ENCODE measurements at regions not wholly inside any gene's neighbourhood (a gene's known extent, or its start where the extent isn't known, plus 50 kb on each side); places are given as distances from the start of the nearest gene placed in this dataset.

DNA sequence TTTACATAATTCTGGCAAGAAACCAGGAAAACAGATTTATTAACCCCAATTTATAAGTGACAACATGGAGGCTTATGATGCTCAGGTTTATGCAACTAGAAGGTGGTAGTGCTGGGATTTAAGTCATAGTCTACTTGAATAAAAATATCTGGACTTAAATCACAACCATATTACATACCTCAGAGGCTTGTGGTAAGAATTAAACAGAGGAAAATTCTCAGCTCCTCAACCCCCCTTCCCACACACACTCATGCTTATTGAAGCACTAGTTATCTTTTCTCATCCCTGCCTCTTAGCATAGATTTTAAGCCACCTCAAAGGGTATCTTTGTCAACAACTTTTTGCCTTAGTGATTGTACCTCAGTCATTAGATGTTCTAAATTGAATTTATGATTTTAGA, 731.0 kb downstream of the PRELID2 start (continued):
- TF ChIP-seq, protein P1, sequence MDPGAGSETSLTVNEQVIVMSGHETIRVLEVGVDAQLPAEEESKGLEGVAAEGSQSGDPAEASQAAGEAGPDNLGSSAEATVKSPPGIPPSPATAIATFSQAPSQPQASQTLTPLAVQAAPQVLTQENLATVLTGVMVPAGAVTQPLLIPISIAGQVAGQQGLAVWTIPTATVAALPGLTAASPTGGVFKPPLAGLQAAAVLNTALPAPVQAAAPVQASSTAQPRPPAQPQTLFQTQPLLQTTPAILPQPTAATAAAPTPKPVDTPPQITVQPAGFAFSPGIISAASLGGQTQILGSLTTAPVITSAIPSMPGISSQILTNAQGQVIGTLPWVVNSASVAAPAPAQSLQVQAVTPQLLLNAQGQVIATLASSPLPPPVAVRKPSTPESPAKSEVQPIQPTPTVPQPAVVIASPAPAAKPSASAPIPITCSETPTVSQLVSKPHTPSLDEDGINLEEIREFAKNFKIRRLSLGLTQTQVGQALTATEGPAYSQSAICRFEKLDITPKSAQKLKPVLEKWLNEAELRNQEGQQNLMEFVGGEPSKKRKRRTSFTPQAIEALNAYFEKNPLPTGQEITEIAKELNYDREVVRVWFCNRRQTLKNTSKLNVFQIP (CRISPR knock-in tag; IDR thresholded peaks at IDR 0.05; ENCODE audit: borderline replicate concordance, low read depth): no peak
- TF ChIP-seq ESRRG (CRISPR knock-in tag; IDR thresholded peaks at IDR 0.05) (no peak), GLIS3 (CRISPR knock-in tag; IDR thresholded peaks at IDR 0.05) (no peak)

DNA sequence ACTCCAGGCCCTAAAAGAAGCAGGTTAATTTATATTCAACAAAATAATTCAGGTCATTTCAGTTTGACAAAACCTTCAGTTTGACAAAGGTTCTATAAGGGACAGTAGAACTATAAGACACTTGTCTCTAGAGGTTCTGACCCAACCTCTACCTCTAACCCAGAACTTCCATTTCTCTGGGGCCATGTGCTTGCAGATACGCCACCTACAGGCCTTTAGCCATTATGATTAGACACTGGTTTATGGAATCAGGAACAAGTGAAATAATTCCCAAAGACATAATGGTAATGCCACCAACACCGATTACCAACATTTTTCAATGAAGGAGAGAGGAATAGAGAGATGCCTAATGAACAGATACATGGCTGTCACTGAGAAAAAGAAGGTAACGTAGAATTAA, 733.9 kb downstream of the PRELID2 start:
- TF ChIP-seq ZNF8 (CRISPR knock-in tag; IDR thresholded peaks at IDR 0.05) (no peak), SNAI2 (CRISPR knock-in tag; IDR thresholded peaks at IDR 0.05) (no peak), ZFP3 (CRISPR knock-in tag; IDR thresholded peaks at IDR 0.05) (no peak), CSDC2 (CRISPR knock-in tag; IDR thresholded peaks at IDR 0.05) (no peak), BACH2 (CRISPR knock-in tag; IDR thresholded peaks at IDR 0.05; ENCODE audit: borderline replicate concordance) (no peak), GLIS3 (CRISPR knock-in tag; IDR thresholded peaks at IDR 0.05) (no peak), PATZ1 (CRISPR knock-in tag; IDR thresholded peaks at IDR 0.05; ENCODE audit: borderline replicate concordance) (no peak), ZC3H10 (CRISPR knock-in tag; IDR thresholded peaks at IDR 0.05) (no peak), TCF4 (CRISPR knock-in tag; IDR thresholded peaks at IDR 0.05; ENCODE audit: borderline replicate concordance) (no peak), ISL1 (CRISPR knock-in tag; IDR thresholded peaks at IDR 0.05) (no peak), TOX (CRISPR knock-in tag; IDR thresholded peaks at IDR 0.05; ENCODE audit: borderline replicate concordance) (no peak), ARNTL (CRISPR knock-in tag; IDR thresholded peaks at IDR 0.05; ENCODE audit: borderline replicate concordance, low read depth) (no peak), ZNF70 (CRISPR knock-in tag; IDR thresholded peaks at IDR 0.05) (no peak), ZFP30 (CRISPR knock-in tag; IDR thresholded peaks at IDR 0.05) (no peak)
- TF ChIP-seq, protein P2, sequence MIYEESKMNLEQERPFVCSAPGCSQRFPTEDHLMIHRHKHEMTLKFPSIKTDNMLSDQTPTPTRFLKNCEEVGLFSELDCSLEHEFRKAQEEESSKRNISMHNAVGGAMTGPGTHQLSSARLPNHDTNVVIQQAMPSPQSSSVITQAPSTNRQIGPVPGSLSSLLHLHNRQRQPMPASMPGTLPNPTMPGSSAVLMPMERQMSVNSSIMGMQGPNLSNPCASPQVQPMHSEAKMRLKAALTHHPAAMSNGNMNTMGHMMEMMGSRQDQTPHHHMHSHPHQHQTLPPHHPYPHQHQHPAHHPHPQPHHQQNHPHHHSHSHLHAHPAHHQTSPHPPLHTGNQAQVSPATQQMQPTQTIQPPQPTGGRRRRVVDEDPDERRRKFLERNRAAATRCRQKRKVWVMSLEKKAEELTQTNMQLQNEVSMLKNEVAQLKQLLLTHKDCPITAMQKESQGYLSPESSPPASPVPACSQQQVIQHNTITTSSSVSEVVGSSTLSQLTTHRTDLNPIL (CRISPR knock-in tag; IDR thresholded peaks at IDR 0.05; ENCODE audit: low read depth): no peak
- TF ChIP-seq, protein P3, sequence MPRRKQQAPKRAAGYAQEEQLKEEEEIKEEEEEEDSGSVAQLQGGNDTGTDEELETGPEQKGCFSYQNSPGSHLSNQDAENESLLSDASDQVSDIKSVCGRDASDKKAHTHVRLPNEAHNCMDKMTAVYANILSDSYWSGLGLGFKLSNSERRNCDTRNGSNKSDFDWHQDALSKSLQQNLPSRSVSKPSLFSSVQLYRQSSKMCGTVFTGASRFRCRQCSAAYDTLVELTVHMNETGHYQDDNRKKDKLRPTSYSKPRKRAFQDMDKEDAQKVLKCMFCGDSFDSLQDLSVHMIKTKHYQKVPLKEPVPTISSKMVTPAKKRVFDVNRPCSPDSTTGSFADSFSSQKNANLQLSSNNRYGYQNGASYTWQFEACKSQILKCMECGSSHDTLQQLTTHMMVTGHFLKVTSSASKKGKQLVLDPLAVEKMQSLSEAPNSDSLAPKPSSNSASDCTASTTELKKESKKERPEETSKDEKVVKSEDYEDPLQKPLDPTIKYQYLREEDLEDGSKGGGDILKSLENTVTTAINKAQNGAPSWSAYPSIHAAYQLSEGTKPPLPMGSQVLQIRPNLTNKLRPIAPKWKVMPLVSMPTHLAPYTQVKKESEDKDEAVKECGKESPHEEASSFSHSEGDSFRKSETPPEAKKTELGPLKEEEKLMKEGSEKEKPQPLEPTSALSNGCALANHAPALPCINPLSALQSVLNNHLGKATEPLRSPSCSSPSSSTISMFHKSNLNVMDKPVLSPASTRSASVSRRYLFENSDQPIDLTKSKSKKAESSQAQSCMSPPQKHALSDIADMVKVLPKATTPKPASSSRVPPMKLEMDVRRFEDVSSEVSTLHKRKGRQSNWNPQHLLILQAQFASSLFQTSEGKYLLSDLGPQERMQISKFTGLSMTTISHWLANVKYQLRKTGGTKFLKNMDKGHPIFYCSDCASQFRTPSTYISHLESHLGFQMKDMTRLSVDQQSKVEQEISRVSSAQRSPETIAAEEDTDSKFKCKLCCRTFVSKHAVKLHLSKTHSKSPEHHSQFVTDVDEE (CRISPR knock-in tag; IDR thresholded peaks at IDR 0.05): no peak
- TF ChIP-seq, protein P1 (CRISPR knock-in tag; IDR thresholded peaks at IDR 0.05; ENCODE audit: borderline replicate concordance, low read depth): no peak
- ATAC-seq: no peak

DNA sequence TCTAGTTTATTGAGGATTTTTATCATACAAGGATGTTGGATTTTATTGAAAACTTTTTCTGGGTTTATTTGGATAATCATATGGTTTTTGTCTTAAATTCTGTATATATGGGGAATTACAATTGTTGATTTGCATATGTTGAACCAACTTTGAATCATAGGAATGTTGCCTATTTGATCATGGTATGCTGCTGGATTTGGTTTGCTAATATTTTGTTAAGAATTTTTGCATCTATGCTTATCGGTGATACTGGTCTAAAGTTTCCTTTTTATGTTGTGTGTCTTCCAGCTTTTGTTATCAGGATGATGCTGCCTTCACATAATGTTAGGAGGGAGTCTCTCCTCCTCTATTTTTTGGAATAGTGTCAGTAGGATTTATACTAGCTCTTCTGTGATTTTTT, 745.0 kb downstream of the PRELID2 start:
- ATAC-seq: no peak
- no peak for TF ChIP-seq ZNF8 (CRISPR knock-in tag; IDR thresholded peaks at IDR 0.05)
- TF ChIP-seq ARNTL (CRISPR knock-in tag; IDR thresholded peaks at IDR 0.05; ENCODE audit: borderline replicate concordance, low read depth): no peak
- TF ChIP-seq, protein P3 (CRISPR knock-in tag; IDR thresholded peaks at IDR 0.05): no peak
- no peak for TF ChIP-seq ZNF565 (CRISPR knock-in tag; conservative IDR thresholded peaks at IDR 0.05; ENCODE audit: low read depth)
- no peak for TF ChIP-seq TCF4 (CRISPR knock-in tag; IDR thresholded peaks at IDR 0.05; ENCODE audit: borderline replicate concordance)
- no peak for TF ChIP-seq CSDC2 (CRISPR knock-in tag; IDR thresholded peaks at IDR 0.05)
- TF ChIP-seq PPARA (CRISPR knock-in tag; IDR thresholded peaks at IDR 0.05; ENCODE audit: borderline replicate concordance): no peak
- TF ChIP-seq GLIS3 (CRISPR knock-in tag; IDR thresholded peaks at IDR 0.05): no peak
- TF ChIP-seq SNAI2 (CRISPR knock-in tag; IDR thresholded peaks at IDR 0.05): no peak
- no peak for TF ChIP-seq OSR1 (CRISPR knock-in tag; IDR thresholded peaks at IDR 0.05)
- TF ChIP-seq BACH2 (CRISPR knock-in tag; IDR thresholded peaks at IDR 0.05; ENCODE audit: borderline replicate concordance): no peak
- TF ChIP-seq ISL1 (CRISPR knock-in tag; IDR thresholded peaks at IDR 0.05): no peak
- no peak for TF ChIP-seq ZFP3 (CRISPR knock-in tag; IDR thresholded peaks at IDR 0.05)
- TF ChIP-seq RARB (CRISPR knock-in tag; IDR thresholded peaks at IDR 0.05): no peak
- TF ChIP-seq ZNF70 (CRISPR knock-in tag; IDR thresholded peaks at IDR 0.05): no peak
- TF ChIP-seq CSRNP3 (CRISPR knock-in tag; IDR thresholded peaks at IDR 0.05): no peak
- no peak for TF ChIP-seq ESRRG (CRISPR knock-in tag; IDR thresholded peaks at IDR 0.05)
